ENCODE measurements at regions not wholly inside any gene's neighbourhood (a gene's known extent, or its start where the extent isn't known, plus 50 kb on each side); places are given as distances from the start of the nearest gene placed in this dataset.
"Not testable (repeated sequence)": the region's sequence is repeated elsewhere in the genome, so short reads cannot be mapped to it uniquely, and the experiment has no call there.

DNA sequence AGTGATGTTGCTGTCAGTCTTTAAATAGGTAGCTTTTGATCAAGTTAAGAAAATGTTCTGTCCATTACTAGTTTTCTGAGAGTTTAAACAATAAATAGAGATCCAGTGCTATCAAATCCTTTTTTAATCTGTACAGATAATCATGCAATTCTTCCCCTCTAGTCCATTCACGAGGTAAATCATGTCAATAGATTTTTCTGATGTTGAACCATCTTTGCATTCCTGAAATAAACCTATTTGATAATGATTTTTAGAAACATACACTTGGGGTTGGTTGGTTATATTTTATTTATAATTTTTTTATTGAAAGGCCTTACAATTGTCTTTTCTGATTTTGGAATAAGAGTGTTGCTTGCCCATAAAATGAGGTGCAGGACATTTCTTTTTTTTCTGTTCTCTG, 95.0 kb downstream of the FAM53A start:
- no peak for DNase-seq (ENCODE audit: low read depth)

DNA sequence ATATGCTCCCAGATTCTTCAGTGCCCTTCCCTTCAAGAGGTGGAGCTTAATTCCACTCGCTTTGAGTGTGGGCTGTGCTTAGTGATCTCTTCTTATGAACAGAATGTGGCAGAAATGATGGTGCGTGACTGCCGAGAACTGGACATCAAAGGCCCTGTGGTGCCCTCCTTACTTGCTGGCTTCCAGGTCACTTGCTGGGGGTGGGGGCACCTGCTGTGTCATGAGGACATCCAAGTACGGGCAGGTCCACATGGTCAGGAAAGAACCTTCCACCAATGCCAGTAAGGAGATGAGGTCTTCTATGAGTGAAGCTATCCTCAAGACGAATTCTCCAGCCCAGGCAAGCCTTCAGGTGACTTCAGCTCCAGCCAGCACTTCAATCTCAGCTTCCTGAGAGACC, 95.8 kb downstream of the FAM53A start:
- no peak for DNase-seq (ENCODE audit: low read depth)

DNA sequence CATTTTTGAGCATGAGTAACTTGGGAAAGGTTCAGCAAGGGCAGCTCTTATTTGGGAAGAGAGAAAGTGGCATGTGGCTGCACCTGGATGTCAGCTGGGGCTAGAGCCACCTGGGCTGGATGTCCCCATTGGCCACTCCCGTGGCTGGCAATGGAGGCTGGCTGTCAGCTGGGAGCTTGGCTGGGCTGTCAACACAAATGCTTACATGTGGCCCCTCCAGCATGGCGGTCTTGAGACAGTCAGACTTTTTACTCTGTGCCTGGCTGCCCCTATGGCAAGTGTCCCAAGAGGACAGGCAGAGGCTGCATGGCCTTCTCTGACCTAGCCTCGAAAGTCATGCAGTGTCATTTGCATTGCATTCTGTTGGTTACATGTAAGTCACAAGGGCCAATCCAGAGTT, 99.6 kb downstream of the FAM53A start:
- no peak for DNase-seq (ENCODE audit: low read depth)

DNA sequence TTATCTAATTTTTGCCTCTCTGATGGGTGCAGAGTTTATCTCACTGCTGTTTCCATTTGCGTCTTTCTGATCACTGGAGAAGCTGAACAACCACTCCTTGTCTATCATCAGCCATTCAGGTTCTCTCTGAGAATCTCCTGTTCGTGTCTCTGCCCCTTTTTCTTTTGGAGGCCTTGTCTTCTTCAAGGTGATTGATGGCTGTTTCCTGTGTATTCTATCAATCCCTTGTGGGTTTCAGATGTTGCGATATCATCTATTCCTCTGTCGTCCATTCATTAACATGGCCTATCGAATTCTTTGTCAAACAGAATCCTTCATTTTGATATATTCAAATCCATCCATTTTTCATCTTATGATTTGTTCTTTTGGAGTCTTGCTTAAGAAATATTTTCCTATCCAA, 100.3 kb downstream of the FAM53A start:
- no peak for DNase-seq (ENCODE audit: low read depth)

- no peak for DNase-seq (ENCODE audit: low read depth)
These were observed 100.9 kb downstream of the FAM53A start for GRCh38 chr4:1583051-1583785.

- no peak for DNase-seq (ENCODE audit: low read depth)
These were observed 101.9 kb downstream of the FAM53A start for GRCh38 chr4:1582227-1582626.

DNA sequence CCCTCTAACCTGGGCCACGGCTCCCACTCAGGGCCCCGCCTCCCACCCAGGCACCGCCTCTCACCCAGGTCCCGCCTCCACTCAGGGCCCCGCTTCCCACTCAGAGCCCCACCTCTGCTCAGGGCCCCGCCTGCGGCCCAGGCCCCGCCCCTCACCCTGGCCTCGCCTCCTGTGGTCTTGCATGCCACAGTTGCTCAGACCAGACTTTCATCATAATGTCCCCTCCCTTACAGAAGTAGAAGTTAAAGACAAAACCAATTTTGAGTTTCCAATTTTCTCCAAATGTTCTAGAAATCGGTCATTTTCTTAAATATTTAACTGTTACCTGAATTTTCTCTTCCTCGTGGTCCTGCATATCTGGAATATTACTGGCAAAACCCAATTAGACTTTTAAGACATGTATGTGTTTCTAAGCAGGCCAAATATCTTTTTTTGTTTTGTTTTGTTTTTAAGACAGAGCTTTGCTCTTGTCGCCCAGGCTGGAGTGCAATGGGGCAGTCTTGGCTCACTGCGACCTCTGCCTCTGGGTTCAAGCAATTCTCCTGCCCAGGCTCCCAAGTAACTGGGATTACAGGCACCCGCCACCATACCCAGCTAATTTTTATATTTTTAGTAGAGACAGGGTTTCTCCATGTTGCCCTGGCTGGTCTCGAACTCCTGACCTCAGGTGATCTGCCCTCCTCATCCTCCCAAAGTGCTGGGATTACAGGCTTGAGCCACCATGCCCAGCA, 102.8 kb downstream of the FAM53A start:
- peak; percentile 82 for DNase-seq (ENCODE audit: low read depth)

- not testable (repeated sequence) for DNase-seq (ENCODE audit: low read depth)
These were observed 103.5 kb downstream of the FAM53A start for GRCh38 chr4:1580692-1581012.

GRCh38 chr4:1579901-1580691, 104.0 kb downstream of the FAM53A start:
- peak; percentile 84 for DNase-seq (ENCODE audit: low read depth)

DNA sequence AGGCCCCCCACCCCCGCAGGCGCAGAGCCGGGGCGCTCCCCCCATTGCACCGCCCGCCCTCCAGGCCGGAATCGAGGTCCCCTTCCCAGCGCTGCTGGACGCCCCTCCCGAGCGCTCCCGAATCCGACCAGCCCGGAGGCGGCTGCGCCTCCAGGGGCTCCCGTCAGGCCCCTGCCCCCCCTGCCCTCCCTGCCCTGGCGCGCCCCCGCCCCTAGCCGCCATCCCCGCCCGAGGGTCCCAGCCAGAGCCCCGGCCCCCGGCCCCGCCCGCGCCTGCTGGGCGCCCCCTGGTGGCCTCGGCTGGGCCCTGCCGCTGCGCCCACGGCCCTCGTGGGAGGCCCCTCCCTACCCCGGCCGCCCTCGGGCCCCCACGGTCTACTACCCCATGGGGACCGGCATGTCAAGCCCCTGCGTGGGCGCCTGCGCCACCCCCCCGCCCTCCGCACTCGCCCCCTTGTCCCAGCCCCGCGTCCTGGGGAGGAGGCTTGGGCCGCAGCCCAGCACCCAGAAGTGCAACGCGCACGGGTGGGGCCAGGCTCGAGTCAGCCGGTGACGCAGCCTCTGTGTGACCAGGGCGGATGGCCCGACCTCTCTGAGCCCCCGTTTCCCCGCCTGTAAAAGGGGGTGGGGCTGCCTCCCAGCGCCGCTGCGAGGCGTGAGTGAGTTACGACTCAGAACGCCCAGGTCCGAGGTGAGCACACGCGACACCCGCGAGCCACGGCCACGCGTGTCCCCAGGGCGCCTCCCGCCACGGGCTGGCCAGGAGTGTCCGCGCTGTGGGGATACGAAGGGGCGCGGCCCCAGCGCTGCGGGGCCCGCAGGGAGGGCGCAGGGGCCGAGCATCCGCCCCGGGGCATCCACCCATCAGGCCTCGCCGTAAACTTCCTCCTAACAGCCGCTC, 104.9 kb downstream of the FAM53A start:
- peak; percentile 84 for DNase-seq (ENCODE audit: low read depth)

- DNase-seq (ENCODE audit: low read depth), result no peak
These were observed 105.8 kb downstream of the FAM53A start for GRCh38 chr4:1578251-1578773.

GRCh38 chr4:1577822-1578217, 106.3 kb downstream of the FAM53A start:
- no peak for DNase-seq (ENCODE audit: low read depth)

- DNase-seq (ENCODE audit: low read depth), result no peak
These were observed 106.9 kb downstream of the FAM53A start for GRCh38 chr4:1576961-1577821.

GRCh38 chr4:1576304-1576960, 107.7 kb downstream of the FAM53A start:
- DNase-seq (ENCODE audit: low read depth), result no peak

GRCh38 chr4:1575418-1576303, 108.5 kb downstream of the FAM53A start:
- no peak for DNase-seq (ENCODE audit: low read depth)

DNA sequence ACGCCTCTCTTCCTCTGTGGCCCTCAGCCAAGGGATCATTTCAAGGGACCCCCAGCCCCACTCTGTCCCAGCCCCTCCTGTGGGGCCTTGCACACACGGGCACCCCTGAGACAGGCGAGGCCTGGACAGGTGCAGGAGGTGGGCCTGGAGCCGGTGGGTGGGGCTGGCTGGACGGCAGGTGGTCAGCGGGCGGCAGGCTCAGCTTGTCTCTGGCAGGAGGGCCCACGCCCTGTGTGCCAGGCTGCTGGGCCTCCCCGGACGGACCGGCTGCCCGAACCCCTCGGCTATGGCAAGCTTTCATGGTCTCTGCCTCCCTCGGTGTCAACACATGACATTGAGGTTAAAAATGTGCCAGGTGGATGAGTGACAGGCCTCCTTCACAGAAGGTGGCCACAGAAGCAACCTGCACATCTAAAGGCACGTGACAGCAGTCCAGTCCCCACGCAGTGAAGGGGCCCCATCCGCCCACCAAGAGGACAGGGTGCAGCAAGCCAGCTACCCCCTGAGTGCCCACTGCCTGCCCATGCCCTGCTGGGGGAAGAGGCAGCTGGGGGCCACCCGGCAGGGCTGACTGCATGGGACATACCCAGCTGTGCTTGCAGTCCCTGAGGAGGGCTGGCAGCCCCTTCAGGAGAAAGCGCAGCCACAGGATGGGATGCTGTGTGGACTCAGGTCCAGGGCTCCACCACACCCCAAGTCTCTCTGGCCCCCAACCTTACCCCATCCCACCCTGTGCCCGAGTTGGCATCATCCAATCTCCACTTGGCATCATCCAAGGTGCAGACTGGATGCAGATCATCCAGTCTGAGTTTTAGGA, 109.3 kb downstream of the FAM53A start:
- DNase-seq (ENCODE audit: low read depth), result no peak

- DNase-seq (ENCODE audit: low read depth), result no peak
These were observed 110.2 kb downstream of the FAM53A start for GRCh38 chr4:1573830-1574459.
